Upper lobe of right lung (tissue), 1 donor: ENCODE measurements at regions not wholly inside any gene's neighbourhood (a gene's known extent, or its start where the extent isn't known, plus 50 kb on each side); places are given as distances from the start of the nearest gene placed in this dataset.
"Not testable (repeated sequence)": the region's sequence is repeated elsewhere in the genome, so short reads cannot be mapped to it uniquely, and the experiment has no call there.

ENCODE experiments used
- ATAC-seq: fragments of 200-7000 bp; cut with Tn5 transposase; one replicate; pipeline ENCODE4 v1.9.1; 2020; ENCODE audit warnings: mild to moderate bottlenecking, moderate library complexity
- DNase-seq: peaks from one replicate; pipeline ENCODE4 v3.0.0-alpha.2; 2020
- H3K27ac ChIP-seq: fragments of 200-600 bp; one replicate; pipeline ENCODE4 v1.8.0; 2022
- H3K27me3 ChIP-seq: fragments of 200-600 bp; one replicate; pipeline ENCODE4 v1.8.0; 2022; ENCODE audit warnings: mild to moderate bottlenecking
- H3K36me3 ChIP-seq: fragments of 200-600 bp; one replicate; pipeline ENCODE4 v1.8.0; 2022
- H3K4me1 ChIP-seq: fragments of 200-600 bp; one replicate; pipeline ENCODE4 v1.8.0; 2022
- H3K4me3 ChIP-seq: fragments of 200-600 bp; one replicate; pipeline ENCODE4 v1.8.0; 2022; ENCODE audit warnings: mild to moderate bottlenecking
- H3K9me3 ChIP-seq: fragments of 200-600 bp; one replicate; pipeline ENCODE4 v1.8.0; 2022
- CTCF ChIP-seq: fragments of 200-600 bp; IDR thresholded peaks from one replicate; pipeline ENCODE4 v1.8.0; 2022; ENCODE audit warnings: antibody characterized with exemption
- intact Hi-C: fragments of 100-400 bp; cut with DNase I; formaldehyde crosslinking; loops from one replicate; pipeline ENCODE4 v1.11.0; 2022
- donor health status: DM: no; HTN: yes; CAD: no; lungs with severe emphysema.

GRCh38 chr17:74133740-74134139, 69.7 kb upstream of the RPL38 start:
- no peak overlapping the region for H3K27ac ChIP-seq
- peaks cover 16% of the 10 kb centered on the region for H3K27me3 ChIP-seq
- no peaks in the 10 kb centered on the region for H3K36me3 ChIP-seq
- no peak for TF ChIP-seq CTCF
- intact Hi-C loops: no loop called here
- H3K4me3 ChIP-seq: no peak overlapping the region
- H3K4me1 ChIP-seq: no peaks in the 10 kb centered on the region
- ATAC-seq (no peak), DNase-seq (peak; percentile 29)
- H3K9me3 ChIP-seq: no peaks in the 10 kb centered on the region

GRCh38 chr17:74134234-74134633, 69.2 kb upstream of the RPL38 start:
- H3K27me3 ChIP-seq: peaks cover 16% of the 10 kb centered on the region
- H3K4me1 ChIP-seq, ATAC-seq, intact Hi-C loops, H3K27ac ChIP-seq, H3K36me3 ChIP-seq, H3K4me3 ChIP-seq, H3K9me3 ChIP-seq: not testable (repeated sequence)
- peak; percentile 10 for DNase-seq

- DNase-seq (no peak), ATAC-seq (no peak)
- H3K4me1 ChIP-seq: no peaks in the 10 kb centered on the region
- no peak overlapping the region for H3K27ac ChIP-seq
- no peaks in the 10 kb centered on the region for H3K9me3 ChIP-seq
- H3K27me3 ChIP-seq: peaks cover 16% of the 10 kb centered on the region
- H3K4me3 ChIP-seq: no peak overlapping the region
- H3K36me3 ChIP-seq: no peaks in the 10 kb centered on the region
- no peak for TF ChIP-seq CTCF
- intact Hi-C loops: no loop called here
Measured at GRCh38 chr17:74134991-74135390, 68.5 kb upstream of the RPL38 start.

- intact Hi-C loops: no loop called here
- Histone ChIP-seq H3K4me3 (no peak overlapping the region), H3K36me3 (no peaks in the 10 kb centered on the region), H3K4me1 (no peaks in the 10 kb centered on the region), H3K27ac (no peak overlapping the region), H3K27me3 (peaks cover 12% of the 10 kb centered on the region), H3K9me3 (no peaks in the 10 kb centered on the region)
- no peak for ATAC-seq
- peak; percentile 38 for DNase-seq
- TF ChIP-seq CTCF: no peak
Measured at GRCh38 chr17:74135391-74136167, 67.9 kb upstream of the RPL38 start.

GRCh38 chr17:74137416-74137815, 66.1 kb upstream of the RPL38 start:
- ATAC-seq (no peak), DNase-seq (no peak)
- H3K27ac ChIP-seq: no peak overlapping the region
- H3K9me3 ChIP-seq: no peaks in the 10 kb centered on the region
- H3K4me1 ChIP-seq: no peaks in the 10 kb centered on the region
- no peak overlapping the region for H3K4me3 ChIP-seq
- TF ChIP-seq CTCF: no peak
- intact Hi-C loops: no loop called here
- H3K36me3 ChIP-seq: no peaks in the 10 kb centered on the region
- H3K27me3 ChIP-seq: peaks cover 6% of the 10 kb centered on the region

GRCh38 chr17:74139120-74139519, 64.4 kb upstream of the RPL38 start:
- Histone ChIP-seq H3K4me3 (no peak overlapping the region), H3K27me3 (peaks cover 6% of the 10 kb centered on the region), H3K9me3 (no peaks in the 10 kb centered on the region), H3K4me1 (no peaks in the 10 kb centered on the region), H3K27ac (no peak overlapping the region), H3K36me3 (no peaks in the 10 kb centered on the region)
- no peak for ATAC-seq
- intact Hi-C loops: no loop called here
- TF ChIP-seq CTCF: no peak
- no peak for DNase-seq
